ENCODE measurements at regions not wholly inside any gene's neighbourhood (a gene's known extent, or its start where the extent isn't known, plus 50 kb on each side); places are given as distances from the start of the nearest gene placed in this dataset.
A peak's percentile ranks its signal among the peaks of the same experiment; 100 is the strongest.
"Not testable (repeated sequence)": the region's sequence is repeated elsewhere in the genome, so short reads cannot be mapped to it uniquely, and the experiment has no call there.

GRCh38 chr1:171397851-171398469 lies 84.0 kb downstream of the FMO4 start:
- TF ChIP-seq, protein P1, sequence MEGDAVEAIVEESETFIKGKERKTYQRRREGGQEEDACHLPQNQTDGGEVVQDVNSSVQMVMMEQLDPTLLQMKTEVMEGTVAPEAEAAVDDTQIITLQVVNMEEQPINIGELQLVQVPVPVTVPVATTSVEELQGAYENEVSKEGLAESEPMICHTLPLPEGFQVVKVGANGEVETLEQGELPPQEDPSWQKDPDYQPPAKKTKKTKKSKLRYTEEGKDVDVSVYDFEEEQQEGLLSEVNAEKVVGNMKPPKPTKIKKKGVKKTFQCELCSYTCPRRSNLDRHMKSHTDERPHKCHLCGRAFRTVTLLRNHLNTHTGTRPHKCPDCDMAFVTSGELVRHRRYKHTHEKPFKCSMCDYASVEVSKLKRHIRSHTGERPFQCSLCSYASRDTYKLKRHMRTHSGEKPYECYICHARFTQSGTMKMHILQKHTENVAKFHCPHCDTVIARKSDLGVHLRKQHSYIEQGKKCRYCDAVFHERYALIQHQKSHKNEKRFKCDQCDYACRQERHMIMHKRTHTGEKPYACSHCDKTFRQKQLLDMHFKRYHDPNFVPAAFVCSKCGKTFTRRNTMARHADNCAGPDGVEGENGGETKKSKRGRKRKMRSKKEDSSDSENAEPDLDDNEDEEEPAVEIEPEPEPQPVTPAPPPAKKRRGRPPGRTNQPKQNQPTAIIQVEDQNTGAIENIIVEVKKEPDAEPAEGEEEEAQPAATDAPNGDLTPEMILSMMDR (IDR thresholded peaks at IDR 0.05) = no peak
- Mint-ChIP-seq H3K4me3 (no peak overlapping the region), H3K27me3 (ENCODE audit: low read depth, poor library complexity) (peaks cover 3% of the 10 kb centered on the region), H3K9me3 (peaks cover 5% of the 10 kb centered on the region), H3K4me1 (peaks cover 14% of the 10 kb centered on the region), H3K36me3 (ENCODE audit: low read depth) (peaks cover 5% of the 10 kb centered on the region), H3K27ac (peak overlapping the region; percentile 44)
- no peak for DNase-seq

DNA sequence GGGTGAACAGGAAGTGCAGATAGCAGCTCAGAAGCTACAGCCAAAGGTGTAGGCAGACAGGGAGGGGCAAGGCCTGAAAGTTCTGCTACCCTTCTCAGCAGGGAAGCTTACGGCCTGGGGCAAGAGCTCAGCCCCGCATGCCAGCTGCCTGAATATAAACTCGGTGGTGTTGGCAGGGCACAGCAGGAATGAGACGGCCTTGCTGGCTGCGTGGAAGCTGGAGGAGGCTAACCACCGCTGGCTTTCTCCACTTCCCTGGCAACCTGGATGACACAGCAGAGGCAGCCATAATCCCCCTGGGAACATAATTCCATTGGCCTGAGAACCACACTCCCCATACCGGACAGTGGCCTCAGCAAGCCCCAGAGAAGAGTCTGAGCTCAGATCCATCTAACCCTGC lies 81.9 kb upstream of the PRRC2C start:
- TF ChIP-seq, protein P1 (IDR thresholded peaks at IDR 0.05) = no peak
- no peak for DNase-seq
- peak overlapping the region; percentile 93 for H3K27ac Mint-ChIP-seq
- peaks cover 6% of the 10 kb centered on the region for H3K4me1 Mint-ChIP-seq
- H3K27me3 Mint-ChIP-seq (ENCODE audit: low read depth, poor library complexity) = peaks cover 5% of the 10 kb centered on the region
- H3K36me3 Mint-ChIP-seq (ENCODE audit: low read depth) = peaks cover 9% of the 10 kb centered on the region
- peaks cover 26% of the 10 kb centered on the region for H3K9me3 Mint-ChIP-seq
- H3K4me3 Mint-ChIP-seq = no peak overlapping the region

- Mint-ChIP-seq H3K4me3 (no peak overlapping the region), H3K9me3 (peaks cover 26% of the 10 kb centered on the region), H3K27me3 (ENCODE audit: low read depth, poor library complexity) (peaks cover 2% of the 10 kb centered on the region), H3K4me1 (peaks cover 6% of the 10 kb centered on the region), H3K36me3 (ENCODE audit: low read depth) (peaks cover 9% of the 10 kb centered on the region), H3K27ac (no peak overlapping the region)
- TF ChIP-seq, protein P1 (IDR thresholded peaks at IDR 0.05) = no peak
- no peak for DNase-seq
These were observed 80.0 kb upstream of the PRRC2C start for GRCh38 chr1:171405391-171405714.

DNA sequence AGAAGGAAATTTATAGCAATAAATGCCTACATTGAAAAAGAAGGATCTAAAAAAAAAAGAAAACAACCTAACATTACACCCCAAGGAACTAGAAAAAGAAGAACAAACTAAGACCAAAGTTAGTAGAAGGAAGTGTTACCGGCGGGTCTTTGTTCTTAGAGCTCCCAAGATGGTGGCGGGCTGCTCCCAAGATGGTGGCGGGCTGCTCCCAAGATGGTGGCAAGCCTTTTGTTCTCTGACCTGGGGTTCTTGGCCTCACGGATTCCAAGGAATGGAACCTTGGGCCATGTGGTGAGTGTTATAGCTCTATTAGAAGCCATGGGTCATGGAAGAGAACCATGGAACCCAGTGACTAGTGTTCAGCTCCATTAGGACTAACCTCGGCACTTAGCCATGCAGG lies 71.8 kb upstream of the PRRC2C start:
- not testable (repeated sequence) for H3K36me3 Mint-ChIP-seq (ENCODE audit: low read depth); H3K4me1 Mint-ChIP-seq; DNase-seq; H3K27ac Mint-ChIP-seq; H3K4me3 Mint-ChIP-seq; H3K27me3 Mint-ChIP-seq (ENCODE audit: low read depth, poor library complexity)
- H3K9me3 Mint-ChIP-seq = peaks cover 38% of the 10 kb centered on the region

DNA sequence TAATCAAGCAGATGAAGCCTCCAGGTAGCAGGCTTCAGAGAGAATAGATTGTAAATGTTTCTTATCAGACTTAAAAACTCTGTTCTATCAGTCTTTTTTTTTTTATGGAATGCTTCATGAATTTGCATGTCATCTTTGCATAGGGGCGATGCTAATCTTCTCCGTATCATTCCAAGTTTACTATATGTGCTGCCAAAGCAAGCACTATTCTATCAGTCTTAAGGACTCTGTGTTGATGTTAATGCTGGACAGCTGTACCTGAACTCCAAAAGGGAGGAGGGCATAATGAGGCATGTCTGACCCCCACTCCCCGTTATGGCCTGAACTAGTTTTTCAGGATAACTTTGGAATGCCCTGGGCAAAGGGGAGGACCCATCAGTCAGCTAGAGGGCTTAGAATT lies 66.8 kb upstream of the PRRC2C start:
- H3K27me3 Mint-ChIP-seq (ENCODE audit: low read depth, poor library complexity) = peaks cover 5% of the 10 kb centered on the region
- H3K27ac Mint-ChIP-seq = no peak overlapping the region
- TF ChIP-seq, protein P1 (IDR thresholded peaks at IDR 0.05) = no peak
- H3K36me3 Mint-ChIP-seq (ENCODE audit: low read depth) = no peaks in the 10 kb centered on the region
- no peak for DNase-seq
- H3K9me3 Mint-ChIP-seq = peaks cover 30% of the 10 kb centered on the region
- peaks cover 7% of the 10 kb centered on the region for H3K4me1 Mint-ChIP-seq
- no peak overlapping the region for H3K4me3 Mint-ChIP-seq

DNA sequence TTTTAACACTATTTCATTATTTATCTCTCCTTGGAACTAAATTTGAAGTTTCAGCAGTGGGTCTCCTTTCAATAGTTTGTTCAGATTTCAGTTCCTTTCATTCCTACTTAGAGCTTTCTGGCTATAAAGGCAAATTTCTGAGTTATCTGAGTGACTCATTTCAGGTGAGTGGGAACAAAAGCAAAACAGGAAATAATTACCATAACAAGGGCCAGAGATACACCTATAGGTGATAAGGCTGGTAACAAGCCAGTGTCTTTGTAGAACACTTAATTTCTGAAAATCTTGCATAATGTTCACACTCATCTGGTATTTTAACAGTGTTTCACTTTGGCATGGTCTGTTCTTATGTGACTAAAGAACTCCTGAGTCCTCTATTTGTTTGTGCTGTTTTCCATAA lies 64.5 kb upstream of the PRRC2C start:
- H3K27me3 Mint-ChIP-seq (ENCODE audit: low read depth, poor library complexity) = peaks cover 3% of the 10 kb centered on the region
- no peaks in the 10 kb centered on the region for H3K36me3 Mint-ChIP-seq (ENCODE audit: low read depth)
- peaks cover 18% of the 10 kb centered on the region for H3K9me3 Mint-ChIP-seq
- TF ChIP-seq, protein P1 (IDR thresholded peaks at IDR 0.05) = no peak
- DNase-seq = no peak
- peaks cover 7% of the 10 kb centered on the region for H3K4me1 Mint-ChIP-seq
- no peak overlapping the region for H3K27ac Mint-ChIP-seq
- no peak overlapping the region for H3K4me3 Mint-ChIP-seq
